ENCODE measurements at regions not wholly inside any gene's neighbourhood (a gene's known extent, or its start where the extent isn't known, plus 50 kb on each side); places are given as distances from the start of the nearest gene placed in this dataset.
"Not testable (repeated sequence)": the region's sequence is repeated elsewhere in the genome, so short reads cannot be mapped to it uniquely, and the experiment has no call there.

DNA sequence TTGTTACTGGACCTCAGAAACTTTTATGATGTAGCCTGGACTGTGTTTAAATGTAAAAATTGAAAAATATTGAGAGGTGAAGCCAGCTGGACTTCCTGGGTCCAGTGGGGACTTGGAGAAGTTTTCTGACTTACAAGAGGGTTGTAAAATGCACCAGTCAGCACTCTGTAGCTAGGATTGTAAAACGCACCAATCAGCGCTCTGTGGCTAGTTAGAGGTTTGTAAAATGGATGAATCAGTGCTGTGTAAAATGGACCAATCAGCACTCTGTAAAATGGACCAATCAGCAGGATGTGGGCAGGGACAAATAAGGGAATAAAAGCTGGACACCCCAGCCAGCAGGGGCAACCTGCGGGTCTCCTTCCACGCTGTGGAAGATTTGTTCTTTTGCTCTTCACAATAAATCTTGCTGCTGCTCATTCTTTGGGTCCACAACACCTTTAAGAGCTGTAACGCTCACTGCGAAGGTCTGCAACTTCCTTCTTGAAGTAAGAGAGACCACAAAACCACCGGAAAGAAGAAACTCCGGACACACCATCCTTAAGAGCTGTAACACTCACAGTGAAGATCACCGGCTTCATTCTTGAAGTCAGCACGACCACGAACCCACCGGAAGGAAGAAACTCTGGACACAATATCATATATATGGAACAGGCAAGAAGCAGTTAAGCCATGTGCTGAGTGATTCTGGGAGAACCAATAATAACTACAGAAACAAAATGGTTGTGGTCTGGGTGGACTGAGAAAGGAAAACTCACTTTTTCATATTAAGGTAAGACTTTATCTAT, 201.3 kb downstream of the GABRG2 start:
- H3K4me3 ChIP-seq (ENCODE audit: insufficient read depth, low read length) = no peak overlapping the region
- no peak overlapping the region for H3K4me2 ChIP-seq (ENCODE audit: insufficient read depth, low read length)
- no peaks in the 10 kb centered on the region for H4K20me1 ChIP-seq (ENCODE audit: insufficient read depth, low read length)
- no peaks in the 10 kb centered on the region for H3K36me3 ChIP-seq (ENCODE audit: insufficient read depth, low read length)
- no peaks in the 10 kb centered on the region for H3K27me3 ChIP-seq (ENCODE audit: insufficient read depth, low read length)
- H3K79me2 ChIP-seq (ENCODE audit: insufficient read depth, low read length) = no peaks in the 10 kb centered on the region
- peaks cover 2% of the 10 kb centered on the region for H3K9me3 ChIP-seq (ENCODE audit: low read depth, low read length)
- H2AFZ ChIP-seq (ENCODE audit: low read length) = no peak overlapping the region
- DNase-seq (ENCODE audit: insufficient read length, low spot score, missing footprints) = no peak
- no peaks in the 10 kb centered on the region for H3K4me1 ChIP-seq (ENCODE audit: insufficient read depth, low read length)
- TF ChIP-seq CTCF (IDR thresholded peaks at IDR 0.05; ENCODE audit: extremely low read depth, low read depth, low read length) = no peak
- no peak overlapping the region for H3K27ac ChIP-seq (ENCODE audit: low read depth, low read length)

GRCh38 chr5:162272417-162272816, 204.8 kb downstream of the GABRG2 start:
- Histone ChIP-seq H3K4me1 (ENCODE audit: insufficient read depth, low read length) (no peaks in the 10 kb centered on the region), H3K79me2 (ENCODE audit: insufficient read depth, low read length) (no peaks in the 10 kb centered on the region), H4K20me1 (ENCODE audit: insufficient read depth, low read length) (no peaks in the 10 kb centered on the region), H3K27me3 (ENCODE audit: insufficient read depth, low read length) (no peaks in the 10 kb centered on the region), H3K4me3 (ENCODE audit: insufficient read depth, low read length) (no peak overlapping the region), H2AFZ (ENCODE audit: low read length) (no peak overlapping the region), H3K4me2 (ENCODE audit: insufficient read depth, low read length) (no peak overlapping the region), H3K9me3 (ENCODE audit: low read depth, low read length) (peaks cover under 1% of the 10 kb centered on the region), H3K36me3 (ENCODE audit: insufficient read depth, low read length) (no peaks in the 10 kb centered on the region), H3K27ac (ENCODE audit: low read depth, low read length) (no peak overlapping the region)
- no peak for TF ChIP-seq CTCF (IDR thresholded peaks at IDR 0.05; ENCODE audit: extremely low read depth, low read depth, low read length)
- no peak for DNase-seq (ENCODE audit: insufficient read length, low spot score, missing footprints)

DNA sequence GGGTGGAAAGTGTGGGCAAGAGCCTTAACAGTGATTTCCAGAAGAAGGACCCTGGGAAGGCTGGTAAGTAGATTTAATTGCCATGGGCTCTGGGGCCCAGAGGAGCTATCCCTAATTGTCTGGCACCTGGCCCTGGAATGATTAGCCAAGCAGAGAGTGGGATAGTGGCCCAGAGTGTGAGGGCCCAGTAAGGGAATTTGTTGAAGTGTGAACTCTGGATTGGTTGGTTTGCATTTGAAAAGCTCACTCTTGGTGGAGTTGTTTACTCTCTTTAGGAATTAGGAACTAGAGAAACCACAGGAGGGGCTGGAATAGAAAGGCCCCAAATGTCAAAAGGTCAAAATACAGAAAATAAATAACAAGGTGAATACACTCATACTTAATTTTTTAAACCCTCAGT, 207.1 kb downstream of the GABRG2 start:
- H4K20me1 ChIP-seq (ENCODE audit: insufficient read depth, low read length) = no peaks in the 10 kb centered on the region
- no peaks in the 10 kb centered on the region for H3K36me3 ChIP-seq (ENCODE audit: insufficient read depth, low read length)
- no peak overlapping the region for H2AFZ ChIP-seq (ENCODE audit: low read length)
- H3K4me3 ChIP-seq (ENCODE audit: insufficient read depth, low read length) = no peak overlapping the region
- no peak for DNase-seq (ENCODE audit: insufficient read length, low spot score, missing footprints)
- H3K4me1 ChIP-seq (ENCODE audit: insufficient read depth, low read length) = no peaks in the 10 kb centered on the region
- H3K79me2 ChIP-seq (ENCODE audit: insufficient read depth, low read length) = no peaks in the 10 kb centered on the region
- H3K27me3 ChIP-seq (ENCODE audit: insufficient read depth, low read length) = no peaks in the 10 kb centered on the region
- no peak overlapping the region for H3K4me2 ChIP-seq (ENCODE audit: insufficient read depth, low read length)
- no peak overlapping the region for H3K27ac ChIP-seq (ENCODE audit: low read depth, low read length)
- TF ChIP-seq CTCF (IDR thresholded peaks at IDR 0.05; ENCODE audit: extremely low read depth, low read depth, low read length) = no peak
- no peaks in the 10 kb centered on the region for H3K9me3 ChIP-seq (ENCODE audit: low read depth, low read length)

DNA sequence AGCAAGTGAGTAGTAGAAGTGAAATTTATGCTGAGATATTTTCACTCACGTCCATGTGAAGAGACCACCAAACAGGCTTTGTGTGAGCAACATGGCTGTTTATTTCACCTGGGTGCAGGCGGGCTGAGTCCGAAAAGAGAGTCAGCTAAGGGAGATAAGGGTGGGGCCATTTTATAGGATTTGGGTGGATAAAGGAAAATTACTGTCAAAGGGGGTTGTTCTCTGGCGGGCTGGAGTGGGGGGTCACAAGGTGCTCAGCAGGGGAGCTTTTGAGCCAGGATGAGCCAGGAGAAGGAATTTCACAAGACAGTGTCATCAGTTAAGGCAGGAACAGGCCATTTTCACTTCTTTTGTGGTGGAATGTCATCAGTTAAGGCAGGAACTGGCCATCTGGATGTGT, 207.8 kb downstream of the GABRG2 start:
- not testable (repeated sequence) for H3K4me1 ChIP-seq (ENCODE audit: insufficient read depth, low read length); H3K9me3 ChIP-seq (ENCODE audit: low read depth, low read length); H3K79me2 ChIP-seq (ENCODE audit: insufficient read depth, low read length); H3K36me3 ChIP-seq (ENCODE audit: insufficient read depth, low read length); H3K4me3 ChIP-seq (ENCODE audit: insufficient read depth, low read length); DNase-seq (ENCODE audit: insufficient read length, low spot score, missing footprints); H3K4me2 ChIP-seq (ENCODE audit: insufficient read depth, low read length); H3K27me3 ChIP-seq (ENCODE audit: insufficient read depth, low read length); H2AFZ ChIP-seq (ENCODE audit: low read length); H3K27ac ChIP-seq (ENCODE audit: low read depth, low read length); H4K20me1 ChIP-seq (ENCODE audit: insufficient read depth, low read length)

All from osteoblast (primary cell).